SH-SY5Y (cell line): ENCODE measurements at regions not wholly inside any gene's neighbourhood (a gene's known extent, or its start where the extent isn't known, plus 50 kb on each side); places are given as distances from the start of the nearest gene placed in this dataset.

Source experiments
- GATA2 ChIP-seq: IDR thresholded peaks from 2 replicates; pipeline ENCODE4 v1.6.1; 2011; ENCODE audit warnings: mild to moderate bottlenecking, low read depth, low read length
- GATA3 ChIP-seq: IDR thresholded peaks from 2 replicates; pipeline ENCODE4 v1.6.1; 2011; ENCODE audit warnings: low read depth, mild to moderate bottlenecking, low read length, moderate library complexity

- TF ChIP-seq GATA2 (no peak), GATA3 (no peak)
These were observed 447.3 kb downstream of the TMX3 start for GRCh38 chr18:68267583-68267982.
